Activated naive CD4-positive, alpha-beta T cell treated with anti-CD3 and anti-CD28 coated beads for 36 hours (primary cell): ENCODE measurements at regions not wholly inside any gene's neighbourhood (a gene's known extent, or its start where the extent isn't known, plus 50 kb on each side); places are given as distances from the start of the nearest gene placed in this dataset. TPM values are rescaled to one million over a fixed set of nuclear protein-coding genes. Genes with fewer than 3 reads are reported as not detected.

Source experiments
- CTCF ChIA-PET: fragments of 350-600 bp; sonication (Branson Sonifier 250); formaldehyde crosslinking; loops from one replicate; lab custom pipeline; 2021; ENCODE audit warnings: antibody characterized with exemption; lab: Charles Lee
- DNase-seq: peaks from one replicate; pipeline ENCODE4 v3.0.0-alpha.2; 2020
- H3K27ac Mint-ChIP-seq: one replicate; pipeline ENCODE4 v1.8.0; 2021; ENCODE audit warnings: mild to moderate bottlenecking, mixed read lengths
- H3K27me3 Mint-ChIP-seq: one replicate; pipeline ENCODE4 v1.8.0; 2021; ENCODE audit warnings: low read depth, mixed read lengths
- H3K36me3 Mint-ChIP-seq: one replicate; pipeline ENCODE4 v1.8.0; 2021; ENCODE audit warnings: low read depth, mixed read lengths
- H3K4me1 Mint-ChIP-seq: one replicate; pipeline ENCODE4 v1.8.0; 2021; ENCODE audit warnings: low read depth, mixed read lengths
- H3K4me3 Mint-ChIP-seq: one replicate; pipeline ENCODE4 v1.8.0; 2021; ENCODE audit warnings: mild to moderate bottlenecking, moderate library complexity, mixed read lengths
- H3K9me3 Mint-ChIP-seq: one replicate; pipeline ENCODE4 v1.8.0; 2021; ENCODE audit warnings: mixed read lengths
- intact Hi-C: fragments of 100-400 bp; cut with micrococcal nuclease; formaldehyde crosslinking; loops from one replicate; pipeline ENCODE4 v1.15.1; 2023
- microRNA-seq: library from miRNA; unstranded; fragments of <30 nt; microRNA quantifications from one replicate; pipeline ENCODE4 v1.2.0, GENCODE V29; 2022; ENCODE audit warnings: borderline microRNAs expressed, borderline replicate concordance

DNA sequence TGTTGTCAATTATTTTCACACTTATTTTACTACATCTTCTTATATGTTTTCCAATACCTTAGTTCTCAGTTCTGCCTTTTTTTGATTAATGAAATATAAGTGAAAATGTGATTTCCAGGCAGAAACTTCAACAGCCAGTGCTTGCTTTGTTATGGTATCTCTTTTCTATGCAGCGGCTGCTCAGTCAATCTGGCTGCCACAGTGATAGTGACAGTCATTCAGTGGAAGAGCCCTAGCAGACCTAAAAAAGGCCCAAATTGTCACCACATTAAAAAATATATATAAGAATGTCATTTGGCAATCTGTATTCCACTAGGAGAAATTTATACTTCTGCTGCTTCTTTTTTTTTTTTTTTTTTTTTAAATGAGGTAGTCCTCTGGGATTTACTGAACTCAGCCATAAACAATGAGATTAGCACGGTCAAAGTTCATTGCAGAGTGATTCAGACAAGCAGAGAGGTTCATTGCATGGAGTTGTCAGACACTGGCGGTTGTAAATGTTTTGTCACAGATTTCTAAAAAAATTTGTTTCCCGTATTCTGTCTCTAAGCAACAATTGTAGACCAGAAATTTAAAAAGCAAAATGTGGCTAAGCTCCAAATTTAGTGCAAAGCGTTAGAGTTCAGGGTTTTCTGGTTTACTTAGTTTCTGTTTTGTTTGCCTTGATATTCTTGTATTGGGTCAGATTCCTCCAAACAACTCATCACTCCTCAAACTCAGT lies 94.7 kb upstream of the PRR20A start:
- H3K27ac Mint-ChIP-seq, result no peak overlapping the region
- intact Hi-C loops, result no loop called here
- CTCF ChIA-PET, result no interaction called here

DNA sequence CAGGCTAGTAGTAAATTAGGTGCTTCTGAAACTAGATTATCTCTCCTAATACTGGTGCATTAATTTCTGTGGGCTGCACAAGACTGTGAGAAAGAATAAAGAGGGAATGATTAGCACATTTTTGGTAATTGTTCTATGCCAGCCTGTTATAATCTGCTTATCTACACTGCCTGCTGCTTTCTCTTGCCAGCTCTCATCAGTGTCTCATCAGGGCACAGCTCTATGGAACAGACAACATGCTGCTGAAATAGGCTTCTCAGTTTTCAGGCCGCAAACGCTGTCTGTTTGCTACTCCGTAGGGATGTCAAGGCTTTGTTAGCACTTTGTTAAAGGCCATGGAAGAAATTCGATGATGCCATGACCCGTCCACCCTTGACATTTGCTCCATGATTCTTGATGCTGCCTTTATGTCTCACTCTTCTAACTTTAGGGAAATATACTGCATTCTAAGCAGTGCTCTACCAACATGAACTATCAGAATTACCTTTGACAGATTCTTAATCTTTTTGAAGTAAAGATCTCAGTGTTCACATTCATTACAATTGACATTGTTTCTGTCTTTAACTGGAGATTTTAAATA lies 84.0 kb upstream of the PRR20A start:
- Mint-ChIP-seq H3K36me3 (no peaks in the 10 kb centered on the region), H3K27me3 (no peaks in the 10 kb centered on the region), H3K27ac (no peak overlapping the region), H3K4me3 (no peak overlapping the region), H3K4me1 (no peaks in the 10 kb centered on the region), H3K9me3 (peaks cover 10% of the 10 kb centered on the region)
- CTCF ChIA-PET, result no interaction called here
- no peak for DNase-seq
- intact Hi-C loops, result no loop called here

More for the DNA sequence above, 94.7 kb upstream of the PRR20A start:
- Mint-ChIP-seq H3K27me3 (no peaks in the 10 kb centered on the region), H3K36me3 (no peaks in the 10 kb centered on the region), H3K4me3 (no peak overlapping the region), H3K4me1 (no peaks in the 10 kb centered on the region), H3K9me3 (peaks cover 30% of the 10 kb centered on the region)
- DNase-seq, result no peak

DNA sequence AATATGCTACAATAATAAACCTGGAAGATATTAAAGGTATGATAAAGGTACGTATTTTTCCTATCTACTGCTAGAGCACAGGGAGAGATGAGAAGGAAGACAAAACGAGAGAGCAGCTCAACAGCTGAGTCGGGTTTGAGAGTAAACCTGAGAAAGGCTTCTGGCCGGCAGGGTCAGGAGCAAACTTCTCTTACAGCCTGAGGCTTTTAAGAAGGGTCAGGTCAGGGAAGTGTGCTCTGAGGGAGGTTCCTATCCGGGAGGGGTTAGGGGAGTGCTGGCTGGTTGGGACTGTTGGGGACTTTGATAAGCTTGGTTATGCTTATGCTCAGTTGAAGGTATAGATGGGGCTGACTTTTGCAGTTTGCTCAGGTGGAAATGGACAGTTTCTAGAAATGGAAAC lies 77.7 kb upstream of the PRR20A start:
- H3K4me1 Mint-ChIP-seq, result no peaks in the 10 kb centered on the region
- CTCF ChIA-PET, result no interaction called here
- no peak overlapping the region for H3K27ac Mint-ChIP-seq
- H3K9me3 Mint-ChIP-seq, result peaks cover 9% of the 10 kb centered on the region
- H3K36me3 Mint-ChIP-seq, result no peaks in the 10 kb centered on the region
- no peaks in the 10 kb centered on the region for H3K27me3 Mint-ChIP-seq
- H3K4me3 Mint-ChIP-seq, result no peak overlapping the region
- no peak for DNase-seq
- intact Hi-C loops, result no loop called here

DNA sequence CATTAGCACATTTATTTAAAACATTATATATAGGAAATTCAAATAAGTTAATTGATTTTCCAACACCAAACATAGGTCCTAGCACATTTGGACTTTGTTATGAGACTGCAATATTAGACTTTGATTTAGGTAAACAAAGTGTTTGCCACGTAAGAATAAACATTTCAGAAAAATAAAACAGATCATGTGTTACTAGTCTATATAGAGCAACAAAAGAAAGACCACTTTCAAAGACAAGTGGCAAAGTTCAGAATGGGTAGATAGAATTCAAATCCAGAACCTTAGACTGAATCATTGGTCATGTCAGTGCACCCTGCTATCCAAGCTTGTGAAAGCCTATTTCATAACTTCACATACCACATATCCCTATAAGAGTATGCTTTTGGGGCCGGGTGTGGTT lies 66.7 kb upstream of the PRR20A start:
- Mint-ChIP-seq H3K36me3 (no peaks in the 10 kb centered on the region), H3K27ac (no peak overlapping the region), H3K4me3 (no peak overlapping the region), H3K9me3 (peaks cover 2% of the 10 kb centered on the region), H3K27me3 (no peaks in the 10 kb centered on the region), H3K4me1 (no peaks in the 10 kb centered on the region)
- intact Hi-C loops, result no loop called here
- CTCF ChIA-PET, result no interaction called here
- no peak for DNase-seq

DNA sequence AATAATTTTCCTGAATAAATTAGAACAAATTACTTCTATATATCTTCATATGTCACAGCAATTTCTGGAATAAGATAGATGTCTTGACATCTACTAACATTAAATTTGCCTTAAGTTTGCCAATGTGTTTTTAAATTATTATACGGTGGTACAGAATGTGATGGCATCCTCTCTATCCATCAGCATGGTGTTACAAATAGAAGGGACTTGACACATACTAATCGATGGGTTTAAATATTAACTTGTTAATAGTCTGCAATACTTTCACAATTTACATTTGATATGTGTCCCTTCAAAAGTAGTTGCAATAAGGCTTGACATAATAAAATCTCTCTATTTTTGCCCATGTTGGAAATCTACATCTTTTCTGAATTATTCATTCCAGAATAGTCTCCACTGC lies 65.1 kb upstream of the PRR20A start:
- Mint-ChIP-seq H3K4me3 (no peak overlapping the region), H3K27me3 (no peaks in the 10 kb centered on the region), H3K27ac (no peak overlapping the region), H3K4me1 (no peaks in the 10 kb centered on the region), H3K9me3 (peaks cover 3% of the 10 kb centered on the region), H3K36me3 (no peaks in the 10 kb centered on the region)
- CTCF ChIA-PET, result no interaction called here
- no peak for DNase-seq
- intact Hi-C loops, result no loop called here

DNA sequence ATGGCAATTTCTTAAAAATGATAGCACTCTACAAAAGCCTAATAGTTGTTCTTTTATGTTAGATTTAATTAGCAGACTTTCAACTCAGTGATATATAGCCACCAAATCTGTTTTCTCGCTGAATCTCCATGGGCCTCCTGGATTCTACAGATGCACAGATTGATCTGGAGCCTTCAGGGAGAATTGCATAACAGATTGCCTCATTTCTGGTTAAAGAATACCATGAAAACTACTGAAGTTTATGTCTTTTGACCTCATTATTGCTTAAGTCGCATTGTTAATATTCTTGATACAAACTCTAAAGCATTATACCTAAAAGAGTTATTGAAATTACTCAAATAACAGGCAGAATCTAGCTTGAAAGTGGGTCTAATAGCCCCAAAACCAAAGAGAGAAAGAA lies 53.7 kb upstream of the PRR20A start:
- H3K27me3 Mint-ChIP-seq, result no peaks in the 10 kb centered on the region
- H3K4me1 Mint-ChIP-seq, result no peaks in the 10 kb centered on the region
- no peak overlapping the region for H3K27ac Mint-ChIP-seq
- intact Hi-C loops, result no loop called here
- no peaks in the 10 kb centered on the region for H3K36me3 Mint-ChIP-seq
- CTCF ChIA-PET, result no interaction called here
- no peak for DNase-seq
- no peak overlapping the region for H3K4me3 Mint-ChIP-seq
- peaks cover 9% of the 10 kb centered on the region for H3K9me3 Mint-ChIP-seq

Small RNAs in the stretch of these regions (microRNA-seq; reads per million reads assigned to microRNA genes)
- gene MIR1297 (not detected), gene MIR5007 (not detected)
